ENCODE measurements at regions not wholly inside any gene's neighbourhood (a gene's known extent, or its start where the extent isn't known, plus 50 kb on each side); places are given as distances from the start of the nearest gene placed in this dataset.

DNA sequence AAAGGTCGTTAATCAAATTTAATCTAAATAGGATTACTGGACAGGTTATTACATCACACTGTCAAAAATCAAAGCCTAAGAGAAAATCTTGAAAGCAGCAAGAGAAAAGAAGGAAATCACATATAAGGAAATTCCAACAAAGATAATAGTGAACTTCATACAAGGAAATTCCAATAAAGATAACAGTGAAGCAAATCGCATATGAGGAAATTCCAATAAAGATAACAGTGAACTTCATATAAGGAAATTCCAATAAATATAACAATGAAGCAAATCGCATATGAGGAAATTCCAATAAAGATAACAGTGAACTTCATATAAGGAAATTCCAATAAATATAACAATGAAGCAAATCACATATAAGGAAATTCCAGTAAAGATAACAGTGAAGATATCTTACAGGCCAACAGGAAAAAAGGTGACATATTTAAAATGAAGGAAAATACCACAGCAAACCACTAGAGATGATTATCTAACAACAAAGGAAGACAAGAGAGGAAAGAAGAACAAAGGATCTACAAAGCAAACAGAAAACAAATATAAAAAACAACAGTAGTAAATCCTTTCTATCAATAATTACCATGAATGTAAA lies 787.7 kb downstream of the CCDC85A start (continued):
- TF ChIP-seq, protein P1, sequence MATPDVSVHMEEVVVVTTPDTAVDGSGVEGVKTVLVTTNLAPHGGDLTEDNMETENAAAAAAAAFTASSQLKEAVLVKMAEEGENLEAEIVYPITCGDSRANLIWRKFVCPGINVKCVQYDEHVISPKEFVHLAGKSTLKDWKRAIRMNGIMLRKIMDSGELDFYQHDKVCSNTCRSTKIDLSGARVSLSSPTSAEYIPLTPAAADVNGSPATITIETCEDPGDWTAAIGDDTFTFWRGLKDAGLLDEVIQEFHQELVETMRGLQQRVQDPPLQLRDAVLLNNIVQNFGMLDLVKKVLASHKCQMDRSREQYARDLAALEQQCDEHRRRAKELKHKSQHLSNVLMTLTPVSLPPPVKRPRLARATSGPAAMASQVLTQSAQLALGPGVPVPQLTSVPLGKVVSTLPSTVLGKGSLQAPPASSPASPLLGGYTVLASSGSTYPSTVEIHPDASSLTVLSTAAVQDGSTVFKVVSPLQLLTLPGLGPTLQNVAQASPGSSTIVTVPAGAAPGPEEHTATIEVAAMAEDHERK (CRISPR knock-in tag; IDR thresholded peaks at IDR 0.05; ENCODE audit: low read depth), result no peak
- TF ChIP-seq, protein P2, sequence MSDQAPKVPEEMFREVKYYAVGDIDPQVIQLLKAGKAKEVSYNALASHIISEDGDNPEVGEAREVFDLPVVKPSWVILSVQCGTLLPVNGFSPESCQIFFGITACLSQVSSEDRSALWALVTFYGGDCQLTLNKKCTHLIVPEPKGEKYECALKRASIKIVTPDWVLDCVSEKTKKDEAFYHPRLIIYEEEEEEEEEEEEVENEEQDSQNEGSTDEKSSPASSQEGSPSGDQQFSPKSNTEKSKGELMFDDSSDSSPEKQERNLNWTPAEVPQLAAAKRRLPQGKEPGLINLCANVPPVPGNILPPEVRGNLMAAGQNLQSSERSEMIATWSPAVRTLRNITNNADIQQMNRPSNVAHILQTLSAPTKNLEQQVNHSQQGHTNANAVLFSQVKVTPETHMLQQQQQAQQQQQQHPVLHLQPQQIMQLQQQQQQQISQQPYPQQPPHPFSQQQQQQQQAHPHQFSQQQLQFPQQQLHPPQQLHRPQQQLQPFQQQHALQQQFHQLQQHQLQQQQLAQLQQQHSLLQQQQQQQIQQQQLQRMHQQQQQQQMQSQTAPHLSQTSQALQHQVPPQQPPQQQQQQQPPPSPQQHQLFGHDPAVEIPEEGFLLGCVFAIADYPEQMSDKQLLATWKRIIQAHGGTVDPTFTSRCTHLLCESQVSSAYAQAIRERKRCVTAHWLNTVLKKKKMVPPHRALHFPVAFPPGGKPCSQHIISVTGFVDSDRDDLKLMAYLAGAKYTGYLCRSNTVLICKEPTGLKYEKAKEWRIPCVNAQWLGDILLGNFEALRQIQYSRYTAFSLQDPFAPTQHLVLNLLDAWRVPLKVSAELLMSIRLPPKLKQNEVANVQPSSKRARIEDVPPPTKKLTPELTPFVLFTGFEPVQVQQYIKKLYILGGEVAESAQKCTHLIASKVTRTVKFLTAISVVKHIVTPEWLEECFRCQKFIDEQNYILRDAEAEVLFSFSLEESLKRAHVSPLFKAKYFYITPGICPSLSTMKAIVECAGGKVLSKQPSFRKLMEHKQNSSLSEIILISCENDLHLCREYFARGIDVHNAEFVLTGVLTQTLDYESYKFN (CRISPR knock-in tag; conservative IDR thresholded peaks at IDR 0.05), result no peak
- TF ChIP-seq, protein P3, sequence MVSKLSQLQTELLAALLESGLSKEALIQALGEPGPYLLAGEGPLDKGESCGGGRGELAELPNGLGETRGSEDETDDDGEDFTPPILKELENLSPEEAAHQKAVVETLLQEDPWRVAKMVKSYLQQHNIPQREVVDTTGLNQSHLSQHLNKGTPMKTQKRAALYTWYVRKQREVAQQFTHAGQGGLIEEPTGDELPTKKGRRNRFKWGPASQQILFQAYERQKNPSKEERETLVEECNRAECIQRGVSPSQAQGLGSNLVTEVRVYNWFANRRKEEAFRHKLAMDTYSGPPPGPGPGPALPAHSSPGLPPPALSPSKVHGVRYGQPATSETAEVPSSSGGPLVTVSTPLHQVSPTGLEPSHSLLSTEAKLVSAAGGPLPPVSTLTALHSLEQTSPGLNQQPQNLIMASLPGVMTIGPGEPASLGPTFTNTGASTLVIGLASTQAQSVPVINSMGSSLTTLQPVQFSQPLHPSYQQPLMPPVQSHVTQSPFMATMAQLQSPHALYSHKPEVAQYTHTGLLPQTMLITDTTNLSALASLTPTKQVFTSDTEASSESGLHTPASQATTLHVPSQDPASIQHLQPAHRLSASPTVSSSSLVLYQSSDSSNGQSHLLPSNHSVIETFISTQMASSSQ (IDR thresholded peaks at IDR 0.05; ENCODE audit: low read depth), result no peak
- TF ChIP-seq, protein P3 (CRISPR knock-in tag; IDR thresholded peaks at IDR 0.05; ENCODE audit: borderline replicate concordance), result no peak
- TF ChIP-seq SP2 (CRISPR knock-in tag; IDR thresholded peaks at IDR 0.05) (no peak), KDM3A (CRISPR knock-in tag; IDR thresholded peaks at IDR 0.05; ENCODE audit: low read depth) (no peak), ZNF549 (CRISPR knock-in tag; IDR thresholded peaks at IDR 0.05) (no peak), ZNF333 (CRISPR knock-in tag; IDR thresholded peaks at IDR 0.05; ENCODE audit: borderline replicate concordance) (no peak), SOX5 (CRISPR knock-in tag; IDR thresholded peaks at IDR 0.05; ENCODE audit: borderline replicate concordance) (no peak), ZNF660 (CRISPR knock-in tag; IDR thresholded peaks at IDR 0.05; ENCODE audit: borderline replicate concordance, low read depth) (no peak), SAP130 (CRISPR knock-in tag; IDR thresholded peaks at IDR 0.05; ENCODE audit: low read depth) (no peak), ZFP82 (CRISPR knock-in tag; IDR thresholded peaks at IDR 0.05; ENCODE audit: borderline replicate concordance) (no peak)
- TF ChIP-seq, protein P4, sequence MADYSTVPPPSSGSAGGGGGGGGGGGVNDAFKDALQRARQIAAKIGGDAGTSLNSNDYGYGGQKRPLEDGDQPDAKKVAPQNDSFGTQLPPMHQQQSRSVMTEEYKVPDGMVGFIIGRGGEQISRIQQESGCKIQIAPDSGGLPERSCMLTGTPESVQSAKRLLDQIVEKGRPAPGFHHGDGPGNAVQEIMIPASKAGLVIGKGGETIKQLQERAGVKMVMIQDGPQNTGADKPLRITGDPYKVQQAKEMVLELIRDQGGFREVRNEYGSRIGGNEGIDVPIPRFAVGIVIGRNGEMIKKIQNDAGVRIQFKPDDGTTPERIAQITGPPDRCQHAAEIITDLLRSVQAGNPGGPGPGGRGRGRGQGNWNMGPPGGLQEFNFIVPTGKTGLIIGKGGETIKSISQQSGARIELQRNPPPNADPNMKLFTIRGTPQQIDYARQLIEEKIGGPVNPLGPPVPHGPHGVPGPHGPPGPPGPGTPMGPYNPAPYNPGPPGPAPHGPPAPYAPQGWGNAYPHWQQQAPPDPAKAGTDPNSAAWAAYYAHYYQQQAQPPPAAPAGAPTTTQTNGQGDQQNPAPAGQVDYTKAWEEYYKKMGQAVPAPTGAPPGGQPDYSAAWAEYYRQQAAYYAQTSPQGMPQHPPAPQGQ (CRISPR knock-in tag; IDR thresholded peaks at IDR 0.05; ENCODE audit: borderline replicate concordance), result no peak
